ENCODE measurements at regions not wholly inside any gene's neighbourhood (a gene's known extent, or its start where the extent isn't known, plus 50 kb on each side); places are given as distances from the start of the nearest gene placed in this dataset.
A peak's percentile ranks its signal among the peaks of the same experiment; 100 is the strongest.

GRCh38 chr4:114393295-114394038 is 205.1 kb upstream of the UGT8 start:
- DNase-seq (ENCODE audit: low read depth in 2 of 2), result peak in 1 of 2 donors; percentile 56
- Histone ChIP-seq H3K4me1 (ENCODE audit: control insufficient read depth, extremely low read depth, insufficient read depth, low read length) (no peaks in the 10 kb centered on the region), H4K20me1 (ENCODE audit: control insufficient read depth, extremely low read depth, insufficient read depth, low read length) (no peaks in the 10 kb centered on the region), H3K27ac (ENCODE audit: insufficient read depth, low read length) (no peak overlapping the region), H3K27me3 (ENCODE audit: control insufficient read depth, insufficient read depth, low read length) (peaks cover 2% of the 10 kb centered on the region), H2AFZ (ENCODE audit: low read length) (no peak overlapping the region), H3K4me2 (ENCODE audit: extremely low read depth, insufficient read depth, low read length) (no peak overlapping the region), H3K4me3 (replicated peaks in 1 of 4; ENCODE audit: control extremely low read depth in 1 of 4, insufficient read depth in 1 of 4, low read depth in 3 of 4, low read length in 4 of 4) (no peak overlapping the region), H3K9me3 (ENCODE audit: control insufficient read depth, insufficient read depth, low read depth, low read length) (no peaks in the 10 kb centered on the region), H3K79me2 (ENCODE audit: control insufficient read depth, insufficient read depth, low read length) (no peaks in the 10 kb centered on the region), H3K9ac (ENCODE audit: insufficient read depth, low read length) (no peak overlapping the region), H3K36me3 (ENCODE audit: control insufficient read depth, insufficient read depth, low read length) (no peaks in the 10 kb centered on the region)
- TF ChIP-seq EZH2 (IDR thresholded peaks at IDR 0.05; ENCODE audit: low read length, missing control alignments), result no peak
- TF ChIP-seq CTCF (conservative IDR thresholded peaks at IDR 0.05 in 1 of 2, IDR thresholded peaks at IDR 0.05 in 1 of 2; ENCODE audit: low read depth in 1 of 2, low read length in 2 of 2), result no peak

DNA sequence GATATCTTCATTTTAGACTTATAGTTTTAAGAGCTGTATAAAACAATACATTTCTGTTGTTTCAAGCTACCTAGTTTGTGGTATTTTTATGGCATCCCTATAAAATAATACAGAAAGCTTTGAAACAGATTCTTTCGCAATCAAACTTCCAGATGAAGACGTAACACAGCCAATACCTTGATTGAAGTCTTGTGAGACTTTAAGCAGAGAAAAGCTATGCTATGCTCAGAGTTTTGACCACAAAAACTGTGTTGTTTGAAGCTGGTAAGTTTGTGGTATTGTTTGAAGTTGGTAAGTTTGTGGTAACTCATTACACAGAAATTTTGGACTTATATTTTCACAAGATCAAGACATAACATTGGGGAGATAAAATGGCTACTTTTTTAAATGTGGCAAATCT is 201.8 kb upstream of the UGT8 start:
- Histone ChIP-seq H3K4me3 (replicated peaks in 1 of 4; ENCODE audit: control extremely low read depth in 1 of 4, insufficient read depth in 1 of 4, low read depth in 3 of 4, low read length in 4 of 4) (no peak overlapping the region), H3K4me2 (ENCODE audit: extremely low read depth, insufficient read depth, low read length) (no peak overlapping the region), H3K79me2 (ENCODE audit: control insufficient read depth, insufficient read depth, low read length) (no peaks in the 10 kb centered on the region), H3K36me3 (ENCODE audit: control insufficient read depth, insufficient read depth, low read length) (no peaks in the 10 kb centered on the region), H3K27me3 (ENCODE audit: control insufficient read depth, insufficient read depth, low read length) (peaks cover 2% of the 10 kb centered on the region), H2AFZ (ENCODE audit: low read length) (no peak overlapping the region), H3K27ac (ENCODE audit: insufficient read depth, low read length) (no peak overlapping the region), H3K4me1 (ENCODE audit: control insufficient read depth, extremely low read depth, insufficient read depth, low read length) (no peaks in the 10 kb centered on the region), H3K9me3 (ENCODE audit: control insufficient read depth, insufficient read depth, low read depth, low read length) (no peaks in the 10 kb centered on the region), H4K20me1 (ENCODE audit: control insufficient read depth, extremely low read depth, insufficient read depth, low read length) (no peaks in the 10 kb centered on the region), H3K9ac (ENCODE audit: insufficient read depth, low read length) (no peak overlapping the region)
- TF ChIP-seq CTCF (conservative IDR thresholded peaks at IDR 0.05 in 1 of 2, IDR thresholded peaks at IDR 0.05 in 1 of 2; ENCODE audit: low read depth in 1 of 2, low read length in 2 of 2), result no peak
- TF ChIP-seq EZH2 (IDR thresholded peaks at IDR 0.05; ENCODE audit: low read length, missing control alignments), result no peak
- DNase-seq (ENCODE audit: low read depth in 2 of 2), result peak in 1 of 2 donors; percentile 7

DNA sequence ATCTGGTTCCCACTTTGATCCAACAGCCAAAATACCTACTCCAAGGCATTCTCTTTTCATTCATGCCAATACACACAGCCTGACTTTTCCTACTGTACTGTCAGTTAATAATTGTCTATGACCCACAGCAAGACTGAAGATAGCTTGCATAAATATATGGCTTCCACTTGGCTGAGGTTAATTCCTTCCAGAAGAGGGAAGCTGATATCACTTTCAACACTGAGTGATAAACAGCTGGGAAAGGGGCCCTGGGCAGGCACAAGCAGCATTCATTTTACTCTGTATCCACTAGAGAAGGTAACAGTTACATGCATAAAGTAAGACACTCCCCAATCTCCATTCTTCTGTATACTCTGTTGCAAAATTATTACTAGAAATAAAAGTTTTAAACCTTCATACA is 200.2 kb upstream of the UGT8 start:
- TF ChIP-seq CTCF (conservative IDR thresholded peaks at IDR 0.05 in 1 of 2, IDR thresholded peaks at IDR 0.05 in 1 of 2; ENCODE audit: low read depth in 1 of 2, low read length in 2 of 2), result no peak
- no peak for TF ChIP-seq EZH2 (IDR thresholded peaks at IDR 0.05; ENCODE audit: low read length, missing control alignments)
- Histone ChIP-seq H3K27me3 (ENCODE audit: control insufficient read depth, insufficient read depth, low read length) (peaks cover 2% of the 10 kb centered on the region), H3K36me3 (ENCODE audit: control insufficient read depth, insufficient read depth, low read length) (no peaks in the 10 kb centered on the region)

More for the DNA sequence above, 200.2 kb upstream of the UGT8 start:
- Histone ChIP-seq H3K4me1 (ENCODE audit: control insufficient read depth, extremely low read depth, insufficient read depth, low read length) (no peaks in the 10 kb centered on the region), H3K9me3 (ENCODE audit: control insufficient read depth, insufficient read depth, low read depth, low read length) (no peaks in the 10 kb centered on the region), H4K20me1 (ENCODE audit: control insufficient read depth, extremely low read depth, insufficient read depth, low read length) (no peaks in the 10 kb centered on the region), H3K27ac (ENCODE audit: insufficient read depth, low read length) (no peak overlapping the region), H3K4me3 (replicated peaks in 1 of 4; ENCODE audit: control extremely low read depth in 1 of 4, insufficient read depth in 1 of 4, low read depth in 3 of 4, low read length in 4 of 4) (no peak overlapping the region), H3K9ac (ENCODE audit: insufficient read depth, low read length) (no peak overlapping the region), H2AFZ (ENCODE audit: low read length) (no peak overlapping the region), H3K79me2 (ENCODE audit: control insufficient read depth, insufficient read depth, low read length) (no peaks in the 10 kb centered on the region), H3K4me2 (ENCODE audit: extremely low read depth, insufficient read depth, low read length) (no peak overlapping the region)
- DNase-seq (ENCODE audit: low read depth in 2 of 2), result no peak

Measured in fibroblast of lung (primary cell).